ENCODE measurements at regions not wholly inside any gene's neighbourhood (a gene's known extent, or its start where the extent isn't known, plus 50 kb on each side); places are given as distances from the start of the nearest gene placed in this dataset.

GRCh38 chr1:193333166-193333565, 146.8 kb upstream of the B3GALT2 start:
- POLR2A ChIA-PET: no interaction called here
- CTCF ChIA-PET: no interaction called here
- DNase-seq (ENCODE audit: extremely low spot score): no peak
- TF ChIP-seq CTCF (IDR thresholded peaks at IDR 0.05; ENCODE audit: control extremely low read depth, extremely low read depth, low read depth, missing control alignments): no peak

GRCh38 chr1:193326296-193326695, 139.9 kb upstream of the B3GALT2 start:
- CTCF ChIA-PET: no interaction called here
- POLR2A ChIA-PET: no interaction called here
- no peak for TF ChIP-seq CTCF (IDR thresholded peaks at IDR 0.05; ENCODE audit: control extremely low read depth, extremely low read depth, low read depth, missing control alignments)
- DNase-seq (ENCODE audit: extremely low spot score): no peak

- DNase-seq (ENCODE audit: extremely low spot score): no peak
- POLR2A ChIA-PET: no interaction called here
- CTCF ChIA-PET: no interaction called here
- no peak for TF ChIP-seq CTCF (IDR thresholded peaks at IDR 0.05; ENCODE audit: control extremely low read depth, extremely low read depth, low read depth, missing control alignments)
Measured at GRCh38 chr1:193325771-193326170, 139.4 kb upstream of the B3GALT2 start.

GRCh38 chr1:193325042-193325441, 138.6 kb upstream of the B3GALT2 start:
- CTCF ChIA-PET: no interaction called here
- DNase-seq (ENCODE audit: extremely low spot score): no peak
- POLR2A ChIA-PET: no interaction called here
- TF ChIP-seq CTCF (IDR thresholded peaks at IDR 0.05; ENCODE audit: control extremely low read depth, extremely low read depth, low read depth, missing control alignments): no peak

GRCh38 chr1:193322211-193322610, 135.8 kb upstream of the B3GALT2 start:
- POLR2A ChIA-PET: no interaction called here
- TF ChIP-seq CTCF (IDR thresholded peaks at IDR 0.05; ENCODE audit: control extremely low read depth, extremely low read depth, low read depth, missing control alignments): no peak
- CTCF ChIA-PET: interaction anchor here (1.1 kb wide), 1 partner anchor 11 kb away, joined by 3 read pairs; no protein-coding TSS in a partner anchor
- DNase-seq (ENCODE audit: extremely low spot score): no peak

GRCh38 chr1:193321242-193321840, 134.9 kb upstream of the B3GALT2 start:
- ChIA-PET POLR2A (no interaction called here), CTCF (interaction anchor here (0.7 kb wide), 1 partner anchor 11 kb away, joined by 3 read pairs; no protein-coding TSS in a partner anchor)
- no peak for DNase-seq (ENCODE audit: extremely low spot score)
- no peak for TF ChIP-seq CTCF (IDR thresholded peaks at IDR 0.05; ENCODE audit: control extremely low read depth, extremely low read depth, low read depth, missing control alignments)

Data from GM10248 (cell line).